ENCODE measurements at regions not wholly inside any gene's neighbourhood (a gene's known extent, or its start where the extent isn't known, plus 50 kb on each side); places are given as distances from the start of the nearest gene placed in this dataset.

- TF ChIP-seq CTCF (IDR thresholded peaks at IDR 0.05) (no peak), POLR2A (IDR thresholded peaks at IDR 0.05) (no peak)
Observed at GRCh38 chr4:137627739-137628460, 95.6 kb upstream of the PCDH18 start.

Data from testis (tissue), 2 donors.